T-helper 17 cell (primary cell): ENCODE measurements at regions not wholly inside any gene's neighbourhood (a gene's known extent, or its start where the extent isn't known, plus 50 kb on each side); places are given as distances from the start of the nearest gene placed in this dataset.

ENCODE experiments used
- ATAC-seq: fragments of 150-1000 bp; cut with Tn5 transposase; 2 replicates; pipeline ENCODE4 v1.10.0; 2021; ENCODE audit warnings: mild to moderate bottlenecking, moderate library complexity
- DNase-seq, 3 donors: peaks; one replicate each; pipeline versions ENCODE4 v3.0.0 to v3.0.0-alpha.2; 2020 to 2021
- H3K9me3 ChIP-seq: one replicate; pipeline ENCODE4 v1.7.0; 2013; ENCODE audit warnings: low read length, mild to moderate bottlenecking; ENCODE audit not compliant: control insufficient read depth, poor library complexity, severe bottlenecking
- H3K27ac Mint-ChIP-seq: one replicate; pipeline ENCODE4 v1.8.0; 2022; ENCODE audit warnings: mild to moderate bottlenecking, moderate library complexity, mixed read lengths
- H3K27me3 Mint-ChIP-seq: one replicate; pipeline ENCODE4 v1.8.0; 2022; ENCODE audit warnings: mixed read lengths
- H3K36me3 Mint-ChIP-seq: one replicate; pipeline ENCODE4 v1.8.0; 2022; ENCODE audit warnings: low read depth, mixed read lengths
- H3K4me1 Mint-ChIP-seq: one replicate; pipeline ENCODE4 v1.8.0; 2022; ENCODE audit warnings: mild to moderate bottlenecking, mixed read lengths
- H3K4me3 Mint-ChIP-seq: one replicate; pipeline ENCODE4 v1.8.0; 2022; ENCODE audit warnings: mild to moderate bottlenecking, moderate library complexity, mixed read lengths

- H3K27ac Mint-ChIP-seq: no peak overlapping the region
- no peaks in the 10 kb centered on the region for H3K9me3 ChIP-seq
- ATAC-seq (no peak), DNase-seq (no peak)
- H3K36me3 Mint-ChIP-seq: no peaks in the 10 kb centered on the region
- peaks cover 14% of the 10 kb centered on the region for H3K27me3 Mint-ChIP-seq
- no peak overlapping the region for H3K4me3 Mint-ChIP-seq
- H3K4me1 Mint-ChIP-seq: no peaks in the 10 kb centered on the region
Measured at GRCh38 chr10:131586958-131587357, 275.4 kb upstream of the TCERG1L start.

- Mint-ChIP-seq H3K4me1 (no peaks in the 10 kb centered on the region), H3K4me3 (no peak overlapping the region)
Measured at GRCh38 chr10:131587976-131588680, 276.6 kb upstream of the TCERG1L start.

GRCh38 chr10:131588704-131589220 lies 277.2 kb upstream of the TCERG1L start:
- no peak overlapping the region for H3K27ac Mint-ChIP-seq
- no peak for ATAC-seq
- no peak for DNase-seq
- no peaks in the 10 kb centered on the region for H3K9me3 ChIP-seq
- H3K27me3 Mint-ChIP-seq: peaks cover 8% of the 10 kb centered on the region
- no peaks in the 10 kb centered on the region for H3K36me3 Mint-ChIP-seq
- H3K4me1 Mint-ChIP-seq: no peaks in the 10 kb centered on the region
- no peak overlapping the region for H3K4me3 Mint-ChIP-seq

More at GRCh38 chr10:131587976-131588680, 276.6 kb upstream of the TCERG1L start:
- H3K9me3 ChIP-seq: no peaks in the 10 kb centered on the region
- Mint-ChIP-seq H3K27me3 (peaks cover 8% of the 10 kb centered on the region), H3K36me3 (no peaks in the 10 kb centered on the region), H3K27ac (no peak overlapping the region)
- DNase-seq: no peak
- no peak for ATAC-seq

- Mint-ChIP-seq H3K27ac (no peak overlapping the region), H3K4me1 (no peaks in the 10 kb centered on the region), H3K27me3 (peaks cover 1% of the 10 kb centered on the region), H3K36me3 (no peaks in the 10 kb centered on the region), H3K4me3 (no peak overlapping the region)
- ATAC-seq (no peak), DNase-seq (no peak)
- no peaks in the 10 kb centered on the region for H3K9me3 ChIP-seq
Measured at GRCh38 chr10:131590567-131590966, 279.0 kb upstream of the TCERG1L start.

GRCh38 chr10:131591936-131592335 lies 280.4 kb upstream of the TCERG1L start:
- no peak overlapping the region for H3K27ac Mint-ChIP-seq
- no peak overlapping the region for H3K4me3 Mint-ChIP-seq
- ATAC-seq: no peak
- H3K9me3 ChIP-seq: no peaks in the 10 kb centered on the region
- no peaks in the 10 kb centered on the region for H3K27me3 Mint-ChIP-seq
- H3K36me3 Mint-ChIP-seq: no peaks in the 10 kb centered on the region
- no peaks in the 10 kb centered on the region for H3K4me1 Mint-ChIP-seq
- DNase-seq: no peak

- H3K4me3 Mint-ChIP-seq: no peak overlapping the region
- no peak for DNase-seq
- H3K27ac Mint-ChIP-seq: no peak overlapping the region
Measured at GRCh38 chr10:131609176-131609575, 291.6 kb upstream of the PPP2R2D start.

GRCh38 chr10:131615150-131615549 lies 285.7 kb upstream of the PPP2R2D start:
- H3K4me3 Mint-ChIP-seq: no peak overlapping the region
- no peaks in the 10 kb centered on the region for H3K9me3 ChIP-seq
- no peaks in the 10 kb centered on the region for H3K27me3 Mint-ChIP-seq
- ATAC-seq: no peak
- peaks cover 3% of the 10 kb centered on the region for H3K36me3 Mint-ChIP-seq
- peaks cover 2% of the 10 kb centered on the region for H3K4me1 Mint-ChIP-seq
- no peak for DNase-seq
- no peak overlapping the region for H3K27ac Mint-ChIP-seq

More at GRCh38 chr10:131609176-131609575, 291.6 kb upstream of the PPP2R2D start:
- no peaks in the 10 kb centered on the region for H3K4me1 Mint-ChIP-seq
- H3K27me3 Mint-ChIP-seq: no peaks in the 10 kb centered on the region
- ATAC-seq: no peak
- H3K9me3 ChIP-seq: no peaks in the 10 kb centered on the region
- H3K36me3 Mint-ChIP-seq: no peaks in the 10 kb centered on the region

GRCh38 chr10:131616040-131616439 lies 284.8 kb upstream of the PPP2R2D start:
- ATAC-seq: no peak
- no peak overlapping the region for H3K27ac Mint-ChIP-seq
- peaks cover 3% of the 10 kb centered on the region for H3K36me3 Mint-ChIP-seq
- H3K9me3 ChIP-seq: no peaks in the 10 kb centered on the region
- peaks cover 2% of the 10 kb centered on the region for H3K4me1 Mint-ChIP-seq
- no peaks in the 10 kb centered on the region for H3K27me3 Mint-ChIP-seq
- no peak overlapping the region for H3K4me3 Mint-ChIP-seq
- DNase-seq: no peak

GRCh38 chr10:131617113-131617858 lies 283.5 kb upstream of the PPP2R2D start:
- H3K36me3 Mint-ChIP-seq: peaks cover 3% of the 10 kb centered on the region
- no peaks in the 10 kb centered on the region for H3K9me3 ChIP-seq
- H3K4me1 Mint-ChIP-seq: peaks cover 2% of the 10 kb centered on the region
- no peak overlapping the region for H3K4me3 Mint-ChIP-seq
- H3K27me3 Mint-ChIP-seq: no peaks in the 10 kb centered on the region
- DNase-seq (no peak), ATAC-seq (no peak)
- no peak overlapping the region for H3K27ac Mint-ChIP-seq

- Mint-ChIP-seq H3K27ac (no peak overlapping the region), H3K27me3 (no peaks in the 10 kb centered on the region), H3K36me3 (peaks cover 3% of the 10 kb centered on the region)
Measured at GRCh38 chr10:131618587-131619267, 282.1 kb upstream of the PPP2R2D start.

GRCh38 chr10:131620314-131620713 lies 280.5 kb upstream of the PPP2R2D start:
- peaks cover 2% of the 10 kb centered on the region for H3K4me1 Mint-ChIP-seq
- H3K9me3 ChIP-seq: no peaks in the 10 kb centered on the region
- no peak overlapping the region for H3K4me3 Mint-ChIP-seq
- no peak overlapping the region for H3K27ac Mint-ChIP-seq
- no peaks in the 10 kb centered on the region for H3K27me3 Mint-ChIP-seq
- peaks cover 3% of the 10 kb centered on the region for H3K36me3 Mint-ChIP-seq
- ATAC-seq (no peak), DNase-seq (no peak)

More at GRCh38 chr10:131618587-131619267, 282.1 kb upstream of the PPP2R2D start:
- no peak overlapping the region for H3K4me3 Mint-ChIP-seq
- H3K4me1 Mint-ChIP-seq: peaks cover 2% of the 10 kb centered on the region
- no peaks in the 10 kb centered on the region for H3K9me3 ChIP-seq
- no peak for ATAC-seq
- DNase-seq: no peak

- no peak for ATAC-seq
Measured at GRCh38 chr10:131620904-131621303, 279.9 kb upstream of the PPP2R2D start.

More at GRCh38 chr10:131620904-131621303, 279.9 kb upstream of the PPP2R2D start:
- Mint-ChIP-seq H3K36me3 (peaks cover 3% of the 10 kb centered on the region), H3K4me3 (no peak overlapping the region), H3K27me3 (no peaks in the 10 kb centered on the region), H3K4me1 (peaks cover 2% of the 10 kb centered on the region), H3K27ac (no peak overlapping the region)
- no peak for DNase-seq
- H3K9me3 ChIP-seq: no peaks in the 10 kb centered on the region
